ENCODE measurements at regions not wholly inside any gene's neighbourhood (a gene's known extent, or its start where the extent isn't known, plus 50 kb on each side); places are given as distances from the start of the nearest gene placed in this dataset.
"Not testable (repeated sequence)": the region's sequence is repeated elsewhere in the genome, so short reads cannot be mapped to it uniquely, and the experiment has no call there.

DNA sequence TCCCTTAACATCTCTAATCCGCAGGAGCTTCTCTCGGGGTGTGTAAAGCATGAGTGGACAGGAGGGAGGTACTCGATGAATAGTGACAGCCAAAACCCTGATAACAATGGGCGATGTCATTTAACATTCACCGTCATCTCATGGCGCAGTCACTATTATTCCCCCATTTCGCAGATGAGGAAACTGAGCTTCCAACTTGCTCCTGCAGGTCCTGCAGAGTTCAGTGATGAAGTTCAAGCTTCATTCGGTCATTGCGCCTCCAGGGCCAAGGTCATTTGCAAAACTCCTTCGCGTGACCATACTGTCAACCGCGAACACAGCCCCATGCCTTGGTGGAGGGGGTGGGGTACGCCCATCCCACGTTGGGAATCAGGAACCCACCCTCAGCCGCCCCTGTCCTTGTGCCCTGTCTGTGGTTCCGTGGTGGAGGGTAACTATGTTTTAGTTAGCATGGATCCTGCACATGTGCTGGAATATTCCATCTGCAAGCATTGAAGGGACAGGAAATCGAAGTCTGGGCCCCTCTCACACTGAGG is 215.5 kb downstream of the TFCP2L1 start:
- Histone ChIP-seq H3K27ac (no peak overlapping the region), H3K9me3 (replicated peaks in 1 of 3) (no peaks in the 10 kb centered on the region), H3K36me3 (replicated peaks in 1 of 2) (no peaks in the 10 kb centered on the region), H3K27me3 (no peaks in the 10 kb centered on the region), H3K4me3 (no peak overlapping the region), H3K4me1 (replicated peaks in 1 of 2) (no peaks in the 10 kb centered on the region)
- intact Hi-C loops (cut with DNase I) = loop anchor here in 1 of 2 donors (2.0 kb wide), 1 partner anchor 367 kb away; no protein-coding TSS in a partner anchor
- WGBS, 4 donors = 89 to 91% (median 90%) methylated on average over 11 to 18 of the region's 18 CpGs
- no peak for DNase-seq
- TF ChIP-seq POLR2A (IDR thresholded peaks at IDR 0.05) = no peak
- TF ChIP-seq, protein P1, sequence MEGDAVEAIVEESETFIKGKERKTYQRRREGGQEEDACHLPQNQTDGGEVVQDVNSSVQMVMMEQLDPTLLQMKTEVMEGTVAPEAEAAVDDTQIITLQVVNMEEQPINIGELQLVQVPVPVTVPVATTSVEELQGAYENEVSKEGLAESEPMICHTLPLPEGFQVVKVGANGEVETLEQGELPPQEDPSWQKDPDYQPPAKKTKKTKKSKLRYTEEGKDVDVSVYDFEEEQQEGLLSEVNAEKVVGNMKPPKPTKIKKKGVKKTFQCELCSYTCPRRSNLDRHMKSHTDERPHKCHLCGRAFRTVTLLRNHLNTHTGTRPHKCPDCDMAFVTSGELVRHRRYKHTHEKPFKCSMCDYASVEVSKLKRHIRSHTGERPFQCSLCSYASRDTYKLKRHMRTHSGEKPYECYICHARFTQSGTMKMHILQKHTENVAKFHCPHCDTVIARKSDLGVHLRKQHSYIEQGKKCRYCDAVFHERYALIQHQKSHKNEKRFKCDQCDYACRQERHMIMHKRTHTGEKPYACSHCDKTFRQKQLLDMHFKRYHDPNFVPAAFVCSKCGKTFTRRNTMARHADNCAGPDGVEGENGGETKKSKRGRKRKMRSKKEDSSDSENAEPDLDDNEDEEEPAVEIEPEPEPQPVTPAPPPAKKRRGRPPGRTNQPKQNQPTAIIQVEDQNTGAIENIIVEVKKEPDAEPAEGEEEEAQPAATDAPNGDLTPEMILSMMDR (IDR thresholded peaks at IDR 0.05) = no peak

DNA sequence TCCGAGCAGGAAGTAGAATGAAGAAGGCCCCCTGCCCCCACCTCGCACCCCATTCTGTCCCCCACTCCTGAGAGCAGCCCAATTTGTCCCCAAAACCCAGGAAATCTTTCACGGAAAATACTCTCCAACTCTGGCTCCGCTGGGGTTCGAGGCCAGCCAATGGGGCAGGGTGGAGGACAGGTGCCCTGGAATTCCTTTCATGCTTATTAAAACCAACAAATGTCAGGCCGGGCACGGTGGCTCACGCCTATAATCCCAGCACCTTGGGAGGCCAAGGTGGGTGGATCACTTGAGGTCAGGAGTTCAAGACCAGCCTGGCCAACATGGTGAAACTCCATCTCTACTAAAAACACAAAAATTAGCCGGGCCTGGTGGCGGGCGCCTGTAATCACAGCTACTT is 214.9 kb downstream of the TFCP2L1 start:
- intact Hi-C loops (cut with DNase I) = loop anchor here in 1 of 2 donors (10.0 kb wide), 1 partner anchor 735 kb away; no protein-coding TSS in a partner anchor

DNA sequence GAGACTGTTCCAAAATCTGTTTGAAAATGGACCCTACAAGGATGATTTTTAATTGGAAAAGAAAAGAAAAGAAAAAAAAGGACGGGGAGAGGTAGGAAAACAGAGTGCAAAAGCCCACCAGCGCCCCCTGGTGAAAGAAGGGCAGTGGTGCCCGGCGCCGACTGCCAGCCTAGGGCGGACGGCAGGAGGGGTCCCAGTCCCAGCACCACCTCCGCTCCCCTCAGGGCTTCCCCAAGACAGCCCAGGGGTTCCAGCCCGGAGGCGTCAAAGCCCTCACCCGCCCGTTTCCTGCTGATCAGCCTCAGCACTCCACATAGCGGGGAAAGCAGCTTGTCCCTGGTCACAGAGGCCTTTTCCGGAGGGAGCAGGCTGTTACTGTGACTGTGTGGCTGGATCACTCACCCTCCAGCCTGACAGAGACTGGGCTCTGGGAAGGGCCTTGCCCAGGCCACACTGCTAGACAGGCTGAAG is 213.9 kb downstream of the TFCP2L1 start:
- no peaks in the 10 kb centered on the region for H3K9me3 ChIP-seq (replicated peaks in 1 of 3)
- H3K4me3 ChIP-seq = no peak overlapping the region
- H3K27ac ChIP-seq = no peak overlapping the region
- WGBS, 4 donors = 0 to 11% (median 10%) methylated on average over 8 to 14 of the region's 14 CpGs
- TF ChIP-seq, protein P1 (IDR thresholded peaks at IDR 0.05) = peak; percentile 85 to 97 (median 92)
- no peak for TF ChIP-seq POLR2A (IDR thresholded peaks at IDR 0.05)
- no peaks in the 10 kb centered on the region for H3K27me3 ChIP-seq
- intact Hi-C loops (cut with DNase I) = loop anchor here in 1 of 2 donors (10.0 kb wide), 1 partner anchor 736 kb away; no protein-coding TSS in a partner anchor
- H3K4me1 ChIP-seq (replicated peaks in 1 of 2) = peaks cover 0 to 8% of the 10 kb centered on the region in 2 donors
- no peaks in the 10 kb centered on the region for H3K36me3 ChIP-seq (replicated peaks in 1 of 2)
- DNase-seq = peak; percentile 45 to 87 (median 74)

More for the DNA sequence above, 214.9 kb downstream of the TFCP2L1 start:
- H3K27ac ChIP-seq; DNase-seq; H3K4me1 ChIP-seq (replicated peaks in 1 of 2); H3K27me3 ChIP-seq; H3K36me3 ChIP-seq (replicated peaks in 1 of 2); H3K9me3 ChIP-seq (replicated peaks in 1 of 3); H3K4me3 ChIP-seq: not testable (repeated sequence)
- whole genome bisulfite sequencing, 4 donors = 87 to 92% (median 89%) methylated on average over 7 to 11 of the region's 11 CpGs

DNA sequence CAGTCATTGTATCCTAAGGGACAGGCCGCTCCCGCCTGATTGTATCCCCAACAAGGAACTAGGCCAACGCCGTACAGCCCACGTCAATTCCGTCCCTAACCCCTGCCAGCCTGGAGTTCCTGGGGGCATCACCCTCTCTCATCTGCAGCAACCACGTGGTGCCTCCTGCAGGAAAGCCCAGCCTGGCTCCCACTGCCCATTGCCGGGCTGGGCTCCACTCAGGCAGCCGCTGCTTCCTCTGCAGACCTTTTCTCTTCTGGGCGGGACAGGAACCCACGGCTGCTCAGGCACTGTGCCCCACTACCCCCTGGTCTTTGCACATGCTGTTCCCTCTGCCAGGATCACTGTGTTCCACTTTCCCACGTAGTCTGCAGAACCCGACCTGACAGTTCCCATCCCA is 212.2 kb downstream of the TFCP2L1 start:
- intact Hi-C loops (cut with DNase I) = loop anchor here (2.0 to 10.0 kb wide), 2 partner anchors 378 to 738 kb away; no protein-coding TSS in a partner anchor
- H3K36me3 ChIP-seq (replicated peaks in 1 of 2) = no peaks in the 10 kb centered on the region
- H3K9me3 ChIP-seq (replicated peaks in 1 of 3) = no peaks in the 10 kb centered on the region
- no peaks in the 10 kb centered on the region for H3K27me3 ChIP-seq
- TF ChIP-seq POLR2A (IDR thresholded peaks at IDR 0.05) = no peak
- TF ChIP-seq, protein P1 (IDR thresholded peaks at IDR 0.05) = no peak
- no peak for DNase-seq
- WGBS, 4 donors = 77 to 84% (median 82%) methylated on average over 6 to 13 of the region's 13 CpGs
- H3K4me1 ChIP-seq (replicated peaks in 1 of 2) = peaks cover 0 to 8% of the 10 kb centered on the region in 2 donors
- H3K4me3 ChIP-seq = no peak overlapping the region
- no peak overlapping the region for H3K27ac ChIP-seq
